GM23338 (cell line): ENCODE measurements at regions not wholly inside any gene's neighbourhood (a gene's known extent, or its start where the extent isn't known, plus 50 kb on each side); places are given as distances from the start of the nearest gene placed in this dataset.

Source experiments
- ATAC-seq: fragments of 200-7000 bp; cut with Tn5 transposase; 3 replicates; pipeline ENCODE4 v1.9.1; 2020
- DNase-seq: peaks from one replicate; pipeline ENCODE4 v3.0.0-alpha.2; 2015; ENCODE audit warnings: low spot score
- H2AFZ ChIP-seq: fragments of 200-600 bp; sonication (generic); 2 replicates; pipeline ENCODE4 v1.8.0; 2016; ENCODE audit warnings: antibody characterized with exemption, mild to moderate bottlenecking, moderate library complexity
- H3F3A ChIP-seq: fragments of 200-600 bp; sonication (generic); replicated peaks from 2 replicates; pipeline ENCODE4 v1.8.0; 2017; ENCODE audit warnings: antibody characterized with exemption, mixed run types, low read depth
- H3K27ac ChIP-seq: fragments of 200-600 bp; sonication (generic); 2 replicates; pipeline ENCODE4 v1.6.1; 2016; ENCODE audit warnings: low read depth
- H3K27me3 ChIP-seq: fragments of 200-600 bp; sonication (generic); 2 replicates; pipeline ENCODE4 v1.8.0; 2016; ENCODE audit warnings: mild to moderate bottlenecking, mixed run types, moderate library complexity; ENCODE audit not compliant: insufficient read depth
- H3K36me3 ChIP-seq: fragments of 200-600 bp; sonication (generic); 2 replicates; pipeline ENCODE4 v1.8.0; 2016; ENCODE audit warnings: mild to moderate bottlenecking; ENCODE audit not compliant: insufficient read depth
- H3K4me1 ChIP-seq: fragments of 200-600 bp; sonication (generic); 2 replicates; pipeline ENCODE4 v1.8.0; 2016; ENCODE audit warnings: mild to moderate bottlenecking, moderate library complexity; ENCODE audit not compliant: insufficient read depth
- H3K4me2 ChIP-seq: fragments of 200-600 bp; sonication (generic); 2 replicates; pipeline ENCODE4 v1.7.1; 2017; ENCODE audit warnings: mixed run types
- H3K4me3 ChIP-seq: fragments of 200-600 bp; sonication (generic); 2 replicates; pipeline ENCODE4 v1.6.1; 2016; ENCODE audit warnings: mixed run types
- H3K79me2 ChIP-seq: fragments of 200-600 bp; sonication (generic); replicated peaks from 2 replicates; pipeline ENCODE4 v1.8.0; 2017; ENCODE audit warnings: mild to moderate bottlenecking; ENCODE audit not compliant: insufficient read depth
- H3K9me2 ChIP-seq: fragments of 200-600 bp; sonication (generic); 2 replicates; pipeline ENCODE4 v1.8.0; 2017; ENCODE audit not compliant: insufficient read depth
- H4K20me1 ChIP-seq: fragments of 200-600 bp; sonication (generic); replicated peaks from 2 replicates; pipeline ENCODE4 v1.8.0; 2017; ENCODE audit warnings: mild to moderate bottlenecking; ENCODE audit not compliant: insufficient read depth
- H3K27ac Mint-ChIP-seq: 2 replicates; pipeline ENCODE4 v1.8.0; 2020; ENCODE audit warnings: inconsistent platforms, mild to moderate bottlenecking, moderate library complexity, mixed read lengths
- H3K27me3 Mint-ChIP-seq: 3 replicates; pipeline ENCODE4 v1.8.0; 2022; ENCODE audit warnings: low read depth, mild to moderate bottlenecking, moderate library complexity, mixed read lengths, inconsistent platforms; ENCODE audit not compliant: insufficient read depth, poor library complexity
- H3K36me3 Mint-ChIP-seq: 3 replicates; pipeline ENCODE4 v1.8.0; 2021; ENCODE audit warnings: low read depth, mild to moderate bottlenecking, inconsistent platforms, moderate library complexity, mixed read lengths
- H3K4me1 Mint-ChIP-seq: 3 replicates; pipeline ENCODE4 v1.8.0; 2020; ENCODE audit warnings: mild to moderate bottlenecking, inconsistent platforms, mixed read lengths
- H3K4me3 Mint-ChIP-seq: 3 replicates; pipeline ENCODE4 v1.8.0; 2021; ENCODE audit warnings: moderate library complexity, mild to moderate bottlenecking, inconsistent platforms, mixed read lengths
- H3K9me3 Mint-ChIP-seq: 3 replicates; pipeline ENCODE4 v1.8.0; 2020; ENCODE audit warnings: moderate library complexity, mild to moderate bottlenecking, inconsistent platforms, mixed read lengths
- CREB1 ChIP-seq: fragments of 250-450 bp; sonication (Bioruptor Pico); IDR thresholded peaks from 2 replicates; pipeline ENCODE4 v1.5.0; 2020; ENCODE audit warnings: low read depth, mild to moderate bottlenecking, moderate library complexity
- ETS1 ChIP-seq: IDR thresholded peaks from 2 replicates; pipeline ENCODE4 v1.6.1; 2016; ENCODE audit warnings: antibody characterized with exemption
- EZH2 ChIP-seq: fragments of 200-600 bp; sonication (generic); IDR thresholded peaks from one replicate; pipeline ENCODE4 v1.8.0; 2017; ENCODE audit warnings: antibody characterized with exemption, mild to moderate bottlenecking, low read depth; ENCODE audit not compliant: unreplicated experiment
- EZH2phosphoT487 ChIP-seq: fragments of 200-600 bp; sonication (generic); IDR thresholded peaks from one replicate; pipeline ENCODE4 v1.8.1; 2018; ENCODE audit warnings: antibody characterized with exemption; ENCODE audit not compliant: unreplicated experiment
- JUNB ChIP-seq: IDR thresholded peaks from one replicate; pipeline ENCODE4 v1.6.1; 2016; ENCODE audit warnings: antibody characterized with exemption; ENCODE audit not compliant: unreplicated experiment
- NANOG ChIP-seq: IDR thresholded peaks from 2 replicates; pipeline ENCODE4 v1.6.1; 2016; ENCODE audit warnings: antibody characterized with exemption, borderline replicate concordance
- POLR2AphosphoS5 ChIP-seq: IDR thresholded peaks from 2 replicates; pipeline ENCODE4 v1.6.1; 2016; ENCODE audit warnings: antibody characterized with exemption, low read depth
- REST ChIP-seq: IDR thresholded peaks from one replicate; pipeline ENCODE4 v1.6.1; 2018; ENCODE audit warnings: antibody characterized with exemption; ENCODE audit not compliant: unreplicated experiment
- STAT1 ChIP-seq: IDR thresholded peaks from one replicate; pipeline ENCODE4 v1.6.1; 2016; ENCODE audit warnings: antibody characterized with exemption; ENCODE audit not compliant: unreplicated experiment
- ZNF114 ChIP-seq: fragments of 250-450 bp; sonication (Bioruptor Pico); IDR thresholded peaks from 2 replicates; pipeline ENCODE4 v1.5.0; 2020; ENCODE audit warnings: mild to moderate bottlenecking, moderate library complexity
- ZNF331 ChIP-seq: fragments of 250-450 bp; sonication (Bioruptor Pico); IDR thresholded peaks from 2 replicates; pipeline ENCODE4 v1.5.0; 2020; ENCODE audit warnings: low read depth, mild to moderate bottlenecking, moderate library complexity
- TF ChIP-seq, protein P1 (sequence below): fragments of 250-450 bp; sonication (Bioruptor Pico); IDR thresholded peaks from 2 replicates; pipeline ENCODE4 v1.5.0; 2020; ENCODE audit warnings: mild to moderate bottlenecking, moderate library complexity
- TF ChIP-seq, protein P2 (sequence below), 2 experiments: fragments of 200-600 bp in 1 of 2; sonication (generic) in 1 of 2; conservative IDR thresholded peaks; 2 replicates each; pipeline versions ENCODE4 v1.5.1 to v1.6.1; 2016 to 2017; ENCODE audit warnings: antibody characterized with exemption in 2 of 2, low read depth in 2 of 2, mild to moderate bottlenecking in 2 of 2, moderate library complexity in 1 of 2

DNA sequence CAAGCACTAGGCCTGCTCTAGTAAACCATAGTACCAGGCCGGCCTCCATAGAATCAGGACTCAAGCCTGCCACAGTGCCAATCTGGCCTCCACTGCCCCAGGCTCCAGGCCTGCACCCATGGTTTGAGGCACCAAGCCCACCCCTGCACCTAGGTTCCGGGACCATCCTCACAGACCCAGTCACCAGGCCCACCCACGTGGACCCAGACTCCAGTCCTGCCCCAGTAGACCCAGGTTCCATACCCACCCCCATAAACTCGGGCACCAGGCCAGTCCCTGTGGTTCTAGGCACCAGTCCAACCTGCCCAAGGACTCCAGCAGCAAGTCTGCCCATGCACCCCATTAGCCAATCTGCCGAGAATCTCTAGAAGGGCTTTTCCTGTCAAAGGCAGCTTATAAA lies 501.8 kb upstream of the TMPO start:
- TF ChIP-seq CREB1 (CRISPR knock-in tag) (no peak), STAT1 (no peak), POLR2AphosphoS5 (no peak), EZH2phosphoT487 (no peak), REST (no peak), JUNB (no peak), ETS1 (no peak), ZNF331 (CRISPR knock-in tag) (no peak), NANOG (no peak), ZNF114 (no peak), EZH2 (no peak)
- TF ChIP-seq, protein P1, sequence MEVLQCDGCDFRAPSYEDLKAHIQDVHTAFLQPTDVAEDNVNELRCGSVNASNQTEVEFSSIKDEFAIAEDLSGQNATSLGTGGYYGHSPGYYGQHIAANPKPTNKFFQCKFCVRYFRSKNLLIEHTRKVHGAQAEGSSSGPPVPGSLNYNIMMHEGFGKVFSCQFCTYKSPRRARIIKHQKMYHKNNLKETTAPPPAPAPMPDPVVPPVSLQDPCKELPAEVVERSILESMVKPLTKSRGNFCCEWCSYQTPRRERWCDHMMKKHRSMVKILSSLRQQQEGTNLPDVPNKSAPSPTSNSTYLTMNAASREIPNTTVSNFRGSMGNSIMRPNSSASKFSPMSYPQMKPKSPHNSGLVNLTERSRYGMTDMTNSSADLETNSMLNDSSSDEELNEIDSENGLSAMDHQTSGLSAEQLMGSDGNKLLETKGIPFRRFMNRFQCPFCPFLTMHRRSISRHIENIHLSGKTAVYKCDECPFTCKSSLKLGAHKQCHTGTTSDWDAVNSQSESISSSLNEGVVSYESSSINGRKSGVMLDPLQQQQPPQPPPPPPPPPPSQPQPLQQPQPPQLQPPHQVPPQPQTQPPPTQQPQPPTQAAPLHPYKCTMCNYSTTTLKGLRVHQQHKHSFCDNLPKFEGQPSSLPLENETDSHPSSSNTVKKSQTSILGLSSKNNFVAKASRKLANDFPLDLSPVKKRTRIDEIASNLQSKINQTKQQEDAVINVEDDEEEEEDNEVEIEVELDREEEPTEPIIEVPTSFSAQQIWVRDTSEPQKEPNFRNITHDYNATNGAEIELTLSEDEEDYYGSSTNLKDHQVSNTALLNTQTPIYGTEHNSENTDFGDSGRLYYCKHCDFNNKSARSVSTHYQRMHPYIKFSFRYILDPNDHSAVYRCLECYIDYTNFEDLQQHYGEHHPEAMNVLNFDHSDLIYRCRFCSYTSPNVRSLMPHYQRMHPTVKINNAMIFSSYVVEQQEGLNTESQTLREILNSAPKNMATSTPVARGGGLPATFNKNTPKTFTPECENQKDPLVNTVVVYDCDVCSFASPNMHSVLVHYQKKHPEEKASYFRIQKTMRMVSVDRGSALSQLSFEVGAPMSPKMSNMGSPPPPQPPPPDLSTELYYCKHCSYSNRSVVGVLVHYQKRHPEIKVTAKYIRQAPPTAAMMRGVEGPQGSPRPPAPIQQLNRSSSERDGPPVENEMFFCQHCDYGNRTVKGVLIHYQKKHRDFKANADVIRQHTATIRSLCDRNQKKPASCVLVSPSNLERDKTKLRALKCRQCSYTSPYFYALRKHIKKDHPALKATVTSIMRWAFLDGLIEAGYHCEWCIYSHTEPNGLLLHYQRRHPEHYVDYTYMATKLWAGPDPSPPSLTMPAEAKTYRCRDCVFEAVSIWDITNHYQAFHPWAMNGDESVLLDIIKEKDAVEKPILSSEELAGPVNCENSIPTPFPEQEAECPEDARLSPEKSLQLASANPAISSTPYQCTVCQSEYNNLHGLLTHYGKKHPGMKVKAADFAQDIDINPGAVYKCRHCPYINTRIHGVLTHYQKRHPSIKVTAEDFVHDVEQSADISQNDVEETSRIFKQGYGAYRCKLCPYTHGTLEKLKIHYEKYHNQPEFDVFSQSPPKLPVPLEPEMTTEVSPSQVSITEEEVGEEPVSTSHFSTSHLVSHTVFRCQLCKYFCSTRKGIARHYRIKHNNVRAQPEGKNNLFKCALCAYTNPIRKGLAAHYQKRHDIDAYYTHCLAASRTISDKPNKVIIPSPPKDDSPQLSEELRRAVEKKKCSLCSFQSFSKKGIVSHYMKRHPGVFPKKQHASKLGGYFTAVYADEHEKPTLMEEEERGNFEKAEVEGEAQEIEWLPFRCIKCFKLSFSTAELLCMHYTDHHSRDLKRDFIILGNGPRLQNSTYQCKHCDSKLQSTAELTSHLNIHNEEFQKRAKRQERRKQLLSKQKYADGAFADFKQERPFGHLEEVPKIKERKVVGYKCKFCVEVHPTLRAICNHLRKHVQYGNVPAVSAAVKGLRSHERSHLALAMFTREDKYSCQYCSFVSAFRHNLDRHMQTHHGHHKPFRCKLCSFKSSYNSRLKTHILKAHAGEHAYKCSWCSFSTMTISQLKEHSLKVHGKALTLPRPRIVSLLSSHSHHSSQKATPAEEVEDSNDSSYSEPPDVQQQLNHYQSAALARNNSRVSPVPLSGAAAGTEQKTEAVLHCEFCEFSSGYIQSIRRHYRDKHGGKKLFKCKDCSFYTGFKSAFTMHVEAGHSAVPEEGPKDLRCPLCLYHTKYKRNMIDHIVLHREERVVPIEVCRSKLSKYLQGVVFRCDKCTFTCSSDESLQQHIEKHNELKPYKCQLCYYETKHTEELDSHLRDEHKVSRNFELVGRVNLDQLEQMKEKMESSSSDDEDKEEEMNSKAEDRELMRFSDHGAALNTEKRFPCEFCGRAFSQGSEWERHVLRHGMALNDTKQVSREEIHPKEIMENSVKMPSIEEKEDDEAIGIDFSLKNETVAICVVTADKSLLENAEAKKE (CRISPR knock-in tag) = no peak
- TF ChIP-seq, protein P2, sequence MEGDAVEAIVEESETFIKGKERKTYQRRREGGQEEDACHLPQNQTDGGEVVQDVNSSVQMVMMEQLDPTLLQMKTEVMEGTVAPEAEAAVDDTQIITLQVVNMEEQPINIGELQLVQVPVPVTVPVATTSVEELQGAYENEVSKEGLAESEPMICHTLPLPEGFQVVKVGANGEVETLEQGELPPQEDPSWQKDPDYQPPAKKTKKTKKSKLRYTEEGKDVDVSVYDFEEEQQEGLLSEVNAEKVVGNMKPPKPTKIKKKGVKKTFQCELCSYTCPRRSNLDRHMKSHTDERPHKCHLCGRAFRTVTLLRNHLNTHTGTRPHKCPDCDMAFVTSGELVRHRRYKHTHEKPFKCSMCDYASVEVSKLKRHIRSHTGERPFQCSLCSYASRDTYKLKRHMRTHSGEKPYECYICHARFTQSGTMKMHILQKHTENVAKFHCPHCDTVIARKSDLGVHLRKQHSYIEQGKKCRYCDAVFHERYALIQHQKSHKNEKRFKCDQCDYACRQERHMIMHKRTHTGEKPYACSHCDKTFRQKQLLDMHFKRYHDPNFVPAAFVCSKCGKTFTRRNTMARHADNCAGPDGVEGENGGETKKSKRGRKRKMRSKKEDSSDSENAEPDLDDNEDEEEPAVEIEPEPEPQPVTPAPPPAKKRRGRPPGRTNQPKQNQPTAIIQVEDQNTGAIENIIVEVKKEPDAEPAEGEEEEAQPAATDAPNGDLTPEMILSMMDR (conservative IDR thresholded peaks at IDR 0.05; ENCODE audit: low read depth in 2 of 2) = no peak
- H3F3A ChIP-seq = no peaks in the 10 kb centered on the region
- Mint-ChIP-seq H3K9me3 (no peaks in the 10 kb centered on the region), H3K27me3 (no peaks in the 10 kb centered on the region), H3K4me3 (no peak overlapping the region), H3K36me3 (no peaks in the 10 kb centered on the region), H3K27ac (no peak overlapping the region), H3K4me1 (no peaks in the 10 kb centered on the region)
- H4K20me1 ChIP-seq = no peaks in the 10 kb centered on the region
- ATAC-seq (no peak), DNase-seq (no peak)
- H3K4me1 ChIP-seq = no peaks in the 10 kb centered on the region
- no peak overlapping the region for H2AFZ ChIP-seq
- H3K9me2 ChIP-seq = no peaks in the 10 kb centered on the region; the same call in 1 of the 2 replicates
- H3K27me3 ChIP-seq = no peaks in the 10 kb centered on the region
- no peak overlapping the region for H3K4me3 ChIP-seq
- H3K79me2 ChIP-seq = no peaks in the 10 kb centered on the region
- H3K27ac ChIP-seq = no peak overlapping the region
- no peak overlapping the region for H3K4me2 ChIP-seq
- no peaks in the 10 kb centered on the region for H3K36me3 ChIP-seq
